ENCODE measurements at regions not wholly inside any gene's neighbourhood (a gene's known extent, or its start where the extent isn't known, plus 50 kb on each side); places are given as distances from the start of the nearest gene placed in this dataset.

GRCh38 chr1:229913489-229913888 is 153.5 kb upstream of the GALNT2 start:
- no peak overlapping the region for H2BK20ac ChIP-seq (ENCODE audit: low read length)
- H3K4me2 ChIP-seq (ENCODE audit: insufficient read depth in 1 of 2, low read depth in 2 of 2, low read length in 2 of 2), result no peak overlapping the region
- no peak overlapping the region for H2AFZ ChIP-seq (ENCODE audit: low read length)
- H4K91ac ChIP-seq (replicated peaks; ENCODE audit: insufficient read length, low read length), result no peak overlapping the region
- H2BK15ac ChIP-seq (ENCODE audit: low read length), result no peak overlapping the region
- no peak overlapping the region for H3K56ac ChIP-seq (replicated peaks; ENCODE audit: insufficient read length, low read depth, low read length)
- DNase-seq (ENCODE audit: low read depth in 1 of 2, low spot score in 2 of 2) (no peak), FAIRE-seq (no peak)
- H3K27me3 ChIP-seq (replicated peaks in 1 of 4; ENCODE audit: control insufficient read depth in 3 of 4, extremely low read depth in 1 of 4, insufficient read depth in 3 of 4, low read length in 3 of 4), result no peaks in the 10 kb centered on the region
- H3K23me2 ChIP-seq (ENCODE audit: low read depth, low read length), result no peaks in the 10 kb centered on the region
- no peak overlapping the region for H3K4ac ChIP-seq (replicated peaks; ENCODE audit: insufficient read length, low read depth, low read length)
- no peak overlapping the region for H3K23ac ChIP-seq (ENCODE audit: insufficient read length)
- CTCF ChIA-PET (ENCODE audit: partially characterized antibody), result interaction anchor here (0.6 kb wide), 1 partner anchor 65 kb away, joined by 3 read pairs; no protein-coding TSS in a partner anchor
- H2AK5ac ChIP-seq (ENCODE audit: low read depth, low read length), result no peak overlapping the region
- H3K79me1 ChIP-seq (ENCODE audit: low read depth, low read length), result no peaks in the 10 kb centered on the region
- POLR2A ChIA-PET (ENCODE audit: partially characterized antibody), result no interaction called here
- H4K5ac ChIP-seq (ENCODE audit: insufficient read length, low read depth, low read length), result no peak overlapping the region
- H3K36me3 ChIP-seq (ENCODE audit: control insufficient read depth in 2 of 4, insufficient read depth in 4 of 4, low read length in 3 of 4), result no peaks in the 10 kb centered on the region
- H2BK120ac ChIP-seq (replicated peaks; ENCODE audit: low read depth, low read length), result no peak overlapping the region
- H3K79me2 ChIP-seq (ENCODE audit: control insufficient read depth in 1 of 2, insufficient read depth in 2 of 2, low read length in 2 of 2), result no peaks in the 10 kb centered on the region
- H3K18ac ChIP-seq (ENCODE audit: extremely low read depth, low read length), result no peak overlapping the region
- no peak for TF ChIP-seq GABPA (IDR thresholded peaks at IDR 0.05; ENCODE audit: borderline replicate concordance, insufficient read depth, low read length)
- no peak for TF ChIP-seq SP2 (IDR thresholded peaks at IDR 0.05; ENCODE audit: low read length)
- no peak for TF ChIP-seq CEBPB (IDR thresholded peaks at IDR 0.05; ENCODE audit: low read depth, low read length)
- no peak for TF ChIP-seq SP1 (IDR thresholded peaks at IDR 0.05; ENCODE audit: low read depth, low read length)
- H3K9ac ChIP-seq (replicated peaks in 1 of 4; ENCODE audit: extremely low read depth in 1 of 4, low read depth in 3 of 4, low read length in 3 of 4), result no peak overlapping the region
- H3K14ac ChIP-seq (ENCODE audit: insufficient read length), result no peak overlapping the region
- 83% methylated on average over 1 of the region's 1 CpG; no CpG with 5 or more reads in 1 of the 2 experiments for WGBS, 2 experiments (ENCODE audit: extremely low coverage in 1 of 2, insufficient coverage in 1 of 2, insufficient read length in 1 of 2, insufficient replicate concordance in 2 of 2, low coverage in 1 of 2, low lambda C conversion rate in 2 of 2, missing lambda C conversion rate in 1 of 2)
- no peaks in the 10 kb centered on the region for H4K20me1 ChIP-seq (replicated peaks in 1 of 2; ENCODE audit: control insufficient read depth in 1 of 2, insufficient read depth in 2 of 2, low read length in 2 of 2)
- no peak overlapping the region for H2BK5ac ChIP-seq (ENCODE audit: low read depth, low read length)
- H2BK12ac ChIP-seq (ENCODE audit: low read depth, low read length), result no peak overlapping the region
- no peak overlapping the region for H3K4me3 ChIP-seq (ENCODE audit: extremely low read depth in 1 of 4, insufficient read depth in 2 of 4, low read depth in 3 of 4, low read length in 4 of 4)
- H3K27ac ChIP-seq (ENCODE audit: low read depth, low read length), result no peak overlapping the region
- no peaks in the 10 kb centered on the region for H3K9me3 ChIP-seq (ENCODE audit: insufficient read depth in 2 of 2, low read depth in 1 of 2, low read length in 1 of 2)
- no peaks in the 10 kb centered on the region for H3K4me1 ChIP-seq (replicated peaks in 1 of 4; ENCODE audit: control insufficient read depth in 3 of 4, insufficient read depth in 4 of 4, low read length in 3 of 4)
- H4K8ac ChIP-seq (ENCODE audit: extremely low read depth, insufficient read depth, low read length), result no peak overlapping the region
